ENCODE measurements at regions not wholly inside any gene's neighbourhood (a gene's known extent, or its start where the extent isn't known, plus 50 kb on each side); places are given as distances from the start of the nearest gene placed in this dataset.

- no peak overlapping the region for H3K4me3 ChIP-seq (ENCODE audit: low read depth, low read length)
- no peak for DNase-seq
- no peaks in the 10 kb centered on the region for H3K27me3 ChIP-seq
- TF ChIP-seq CTCF (IDR thresholded peaks at IDR 0.05; ENCODE audit: low read depth, low read length): no peak
- H3K4me1 ChIP-seq: no peaks in the 10 kb centered on the region
- H3K36me3 ChIP-seq: no peaks in the 10 kb centered on the region
- H3K9me3 ChIP-seq: no peaks in the 10 kb centered on the region
Measured at GRCh38 chr9:13478639-13479038, 199.1 kb upstream of the MPDZ start.

- no peak for DNase-seq
- Histone ChIP-seq H3K27me3 (no peaks in the 10 kb centered on the region), H3K4me3 (ENCODE audit: low read depth, low read length) (no peak overlapping the region), H3K36me3 (no peaks in the 10 kb centered on the region), H3K9me3 (no peaks in the 10 kb centered on the region), H3K4me1 (no peaks in the 10 kb centered on the region)
- no peak for TF ChIP-seq CTCF (IDR thresholded peaks at IDR 0.05; ENCODE audit: low read depth, low read length)
Measured at GRCh38 chr9:13478160-13478559, 198.7 kb upstream of the MPDZ start.

GRCh38 chr9:13470836-13471235 is 191.3 kb upstream of the MPDZ start:
- no peaks in the 10 kb centered on the region for H3K36me3 ChIP-seq
- no peak overlapping the region for H3K4me3 ChIP-seq (ENCODE audit: low read depth, low read length)
- no peaks in the 10 kb centered on the region for H3K9me3 ChIP-seq
- TF ChIP-seq CTCF (IDR thresholded peaks at IDR 0.05; ENCODE audit: low read depth, low read length): no peak
- no peak for DNase-seq
- no peaks in the 10 kb centered on the region for H3K27me3 ChIP-seq
- H3K4me1 ChIP-seq: no peaks in the 10 kb centered on the region

GRCh38 chr9:13467157-13467556 is 187.7 kb upstream of the MPDZ start:
- no peaks in the 10 kb centered on the region for H3K9me3 ChIP-seq
- TF ChIP-seq CTCF (IDR thresholded peaks at IDR 0.05; ENCODE audit: low read depth, low read length): no peak
- H3K4me3 ChIP-seq (ENCODE audit: low read depth, low read length): no peak overlapping the region
- no peak for DNase-seq
- no peaks in the 10 kb centered on the region for H3K36me3 ChIP-seq
- H3K4me1 ChIP-seq: no peaks in the 10 kb centered on the region
- no peaks in the 10 kb centered on the region for H3K27me3 ChIP-seq

- no peak for TF ChIP-seq CTCF (IDR thresholded peaks at IDR 0.05; ENCODE audit: low read depth, low read length)
Measured at GRCh38 chr9:13461414-13461991, 182.0 kb upstream of the MPDZ start.

GRCh38 chr9:13459071-13459470 is 179.6 kb upstream of the MPDZ start:
- no peak for TF ChIP-seq CTCF (IDR thresholded peaks at IDR 0.05; ENCODE audit: low read depth, low read length)
- no peaks in the 10 kb centered on the region for H3K36me3 ChIP-seq
- no peaks in the 10 kb centered on the region for H3K9me3 ChIP-seq
- DNase-seq: no peak
- no peaks in the 10 kb centered on the region for H3K27me3 ChIP-seq
- H3K4me1 ChIP-seq: no peaks in the 10 kb centered on the region
- no peak overlapping the region for H3K4me3 ChIP-seq (ENCODE audit: low read depth, low read length)

More at GRCh38 chr9:13461414-13461991, 182.0 kb upstream of the MPDZ start:
- Histone ChIP-seq H3K36me3 (no peaks in the 10 kb centered on the region), H3K4me3 (ENCODE audit: low read depth, low read length) (no peak overlapping the region), H3K4me1 (no peaks in the 10 kb centered on the region), H3K27me3 (no peaks in the 10 kb centered on the region), H3K9me3 (no peaks in the 10 kb centered on the region)
- no peak for DNase-seq

All from BE2C (cell line).